Thoracic aorta (tissue), 2 donors: ENCODE measurements at regions not wholly inside any gene's neighbourhood (a gene's known extent, or its start where the extent isn't known, plus 50 kb on each side); places are given as distances from the start of the nearest gene placed in this dataset.
"Not testable (repeated sequence)": the region's sequence is repeated elsewhere in the genome, so short reads cannot be mapped to it uniquely, and the experiment has no call there.

Experiments used
- ATAC-seq: fragments of 150-250 bp; one replicate; pipeline ENCODE4 v1.8.0; 2017; ENCODE audit warnings: low read depth; ENCODE audit not compliant: insufficient number of reproducible peaks, low FRiP score
- DNase-seq: peaks from one replicate; pipeline ENCODE4 v3.0.0-alpha.2; 2020; ENCODE audit warnings: low spot score
- H3K27ac ChIP-seq, 2 donors: fragments of 200-600 bp; sonication (generic); 1 replicate in 1 of 2; 2 replicates in 1 of 2; pipeline ENCODE4 v1.5.1; 2016; ENCODE audit warnings: mild to moderate bottlenecking in 2 of 2, moderate library complexity in 2 of 2
- H3K27me3 ChIP-seq: fragments of 200-600 bp; sonication (generic); replicated peaks from 2 replicates; pipeline ENCODE4 v1.6.0; 2016; ENCODE audit warnings: mild to moderate bottlenecking; ENCODE audit not compliant: insufficient read depth
- H3K36me3 ChIP-seq: fragments of 200-600 bp; sonication (generic); one replicate; pipeline ENCODE4 v1.5.1; 2016
- H3K4me1 ChIP-seq, 2 donors: fragments of 200-600 bp; sonication (generic); 1 replicate in 1 of 2; 2 replicates in 1 of 2; pipeline versions ENCODE4 v1.5.1 to v1.6.0; 2016; ENCODE audit warnings: low read depth in 2 of 2, mild to moderate bottlenecking in 1 of 2; ENCODE audit not compliant: control insufficient read depth in 1 of 2
- H3K4me3 ChIP-seq: fragments of 200-600 bp; sonication (generic); 2 replicates; pipeline ENCODE4 v1.5.1; 2016; ENCODE audit warnings: mild to moderate bottlenecking
- H3K9me3 ChIP-seq: fragments of 200-600 bp; sonication (generic); 2 replicates; pipeline ENCODE4 v1.5.1; 2016
- TF ChIP-seq, protein P1 (sequence below): fragments of 200-600 bp; sonication (generic); IDR thresholded peaks from one replicate; pipeline ENCODE4 v1.5.1; 2019; ENCODE audit warnings: antibody characterized with exemption

GRCh38 chr4:9008407-9008806 lies 136.8 kb upstream of the HMX1 start:
- not testable (repeated sequence) for H3K27ac ChIP-seq, H3K27me3 ChIP-seq, H3K9me3 ChIP-seq, H3K36me3 ChIP-seq, H3K4me3 ChIP-seq, H3K4me1 ChIP-seq, DNase-seq, ATAC-seq

- not testable (repeated sequence) for H3K27me3 ChIP-seq, DNase-seq, H3K9me3 ChIP-seq, H3K4me1 ChIP-seq, H3K36me3 ChIP-seq, ATAC-seq, H3K27ac ChIP-seq
- H3K4me3 ChIP-seq, result peak overlapping the region; percentile 68
Observed at GRCh38 chr4:9001153-9001552, 129.5 kb upstream of the HMX1 start.

- H3K9me3 ChIP-seq, H3K27me3 ChIP-seq, DNase-seq, H3K4me1 ChIP-seq, H3K27ac ChIP-seq, H3K36me3 ChIP-seq, ATAC-seq: not testable (repeated sequence)
- TF ChIP-seq, protein P1, sequence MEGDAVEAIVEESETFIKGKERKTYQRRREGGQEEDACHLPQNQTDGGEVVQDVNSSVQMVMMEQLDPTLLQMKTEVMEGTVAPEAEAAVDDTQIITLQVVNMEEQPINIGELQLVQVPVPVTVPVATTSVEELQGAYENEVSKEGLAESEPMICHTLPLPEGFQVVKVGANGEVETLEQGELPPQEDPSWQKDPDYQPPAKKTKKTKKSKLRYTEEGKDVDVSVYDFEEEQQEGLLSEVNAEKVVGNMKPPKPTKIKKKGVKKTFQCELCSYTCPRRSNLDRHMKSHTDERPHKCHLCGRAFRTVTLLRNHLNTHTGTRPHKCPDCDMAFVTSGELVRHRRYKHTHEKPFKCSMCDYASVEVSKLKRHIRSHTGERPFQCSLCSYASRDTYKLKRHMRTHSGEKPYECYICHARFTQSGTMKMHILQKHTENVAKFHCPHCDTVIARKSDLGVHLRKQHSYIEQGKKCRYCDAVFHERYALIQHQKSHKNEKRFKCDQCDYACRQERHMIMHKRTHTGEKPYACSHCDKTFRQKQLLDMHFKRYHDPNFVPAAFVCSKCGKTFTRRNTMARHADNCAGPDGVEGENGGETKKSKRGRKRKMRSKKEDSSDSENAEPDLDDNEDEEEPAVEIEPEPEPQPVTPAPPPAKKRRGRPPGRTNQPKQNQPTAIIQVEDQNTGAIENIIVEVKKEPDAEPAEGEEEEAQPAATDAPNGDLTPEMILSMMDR, result peak; percentile 73
- peak overlapping the region; percentile 68 for H3K4me3 ChIP-seq
Observed at GRCh38 chr4:9000505-9001001, 128.9 kb upstream of the HMX1 start.

GRCh38 chr4:8992981-8993380 lies 121.3 kb upstream of the HMX1 start:
- H3K36me3 ChIP-seq, DNase-seq, H3K27ac ChIP-seq, H3K4me1 ChIP-seq, H3K9me3 ChIP-seq, H3K27me3 ChIP-seq, ATAC-seq, H3K4me3 ChIP-seq: not testable (repeated sequence)

- DNase-seq, H3K27ac ChIP-seq, H3K4me3 ChIP-seq, ATAC-seq, H3K9me3 ChIP-seq, H3K27me3 ChIP-seq, H3K36me3 ChIP-seq, H3K4me1 ChIP-seq: not testable (repeated sequence)
Observed at GRCh38 chr4:8991449-8991848, 119.8 kb upstream of the HMX1 start.

- H3K36me3 ChIP-seq, H3K4me3 ChIP-seq, ATAC-seq, H3K9me3 ChIP-seq, H3K27ac ChIP-seq, DNase-seq, H3K27me3 ChIP-seq, H3K4me1 ChIP-seq: not testable (repeated sequence)
Observed at GRCh38 chr4:8990341-8990740, 118.7 kb upstream of the HMX1 start.

- H3K4me1 ChIP-seq, H3K36me3 ChIP-seq, ATAC-seq, H3K4me3 ChIP-seq, H3K9me3 ChIP-seq, H3K27me3 ChIP-seq, H3K27ac ChIP-seq, DNase-seq: not testable (repeated sequence)
Observed at GRCh38 chr4:8985786-8986185, 114.1 kb upstream of the HMX1 start.

DNA sequence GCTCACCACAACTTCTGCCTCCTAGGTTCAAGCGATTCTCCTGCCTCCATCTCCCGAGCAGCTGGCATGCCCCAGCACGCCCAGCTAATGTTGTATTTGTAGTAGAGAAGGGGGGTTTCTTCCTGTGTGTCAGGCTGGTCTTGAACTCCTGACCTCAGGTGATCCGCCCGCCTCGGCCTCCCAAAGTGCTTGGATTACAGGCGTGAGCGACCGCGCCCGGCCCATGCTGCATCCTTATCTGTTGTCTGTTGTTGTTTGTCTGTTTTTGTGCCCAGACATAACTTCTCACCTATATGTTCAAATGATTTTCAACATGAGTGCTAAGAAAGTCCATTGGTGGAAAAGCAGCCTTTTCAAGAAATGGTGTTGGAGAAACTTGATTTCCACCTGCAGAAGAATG lies 113.0 kb upstream of the HMX1 start:
- H3K9me3 ChIP-seq, ATAC-seq, H3K4me1 ChIP-seq, H3K27me3 ChIP-seq, DNase-seq, H3K36me3 ChIP-seq, H3K4me3 ChIP-seq, H3K27ac ChIP-seq: not testable (repeated sequence)

DNA sequence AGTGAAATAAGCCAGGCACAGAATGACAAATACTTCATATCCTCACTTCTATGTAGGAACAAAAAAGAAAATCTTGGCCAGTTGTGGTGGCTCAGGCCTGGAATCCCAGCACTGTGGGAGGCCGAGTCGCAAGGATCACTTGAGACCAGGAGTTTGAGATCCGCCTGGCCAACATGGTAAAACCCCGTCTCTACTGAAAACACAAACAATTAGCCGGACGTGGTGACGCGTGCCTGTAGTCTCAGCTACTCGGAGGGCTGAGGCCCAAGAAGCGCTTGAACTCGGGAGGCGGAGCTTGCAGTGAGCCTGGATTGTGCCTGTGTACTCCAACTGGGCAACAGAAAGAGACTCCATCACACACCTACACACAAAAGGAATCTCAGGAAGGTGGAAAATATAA lies 112.3 kb upstream of the HMX1 start:
- not testable (repeated sequence) for H3K36me3 ChIP-seq, H3K9me3 ChIP-seq, H3K4me3 ChIP-seq, ATAC-seq, H3K27me3 ChIP-seq, H3K4me1 ChIP-seq, DNase-seq, H3K27ac ChIP-seq

DNA sequence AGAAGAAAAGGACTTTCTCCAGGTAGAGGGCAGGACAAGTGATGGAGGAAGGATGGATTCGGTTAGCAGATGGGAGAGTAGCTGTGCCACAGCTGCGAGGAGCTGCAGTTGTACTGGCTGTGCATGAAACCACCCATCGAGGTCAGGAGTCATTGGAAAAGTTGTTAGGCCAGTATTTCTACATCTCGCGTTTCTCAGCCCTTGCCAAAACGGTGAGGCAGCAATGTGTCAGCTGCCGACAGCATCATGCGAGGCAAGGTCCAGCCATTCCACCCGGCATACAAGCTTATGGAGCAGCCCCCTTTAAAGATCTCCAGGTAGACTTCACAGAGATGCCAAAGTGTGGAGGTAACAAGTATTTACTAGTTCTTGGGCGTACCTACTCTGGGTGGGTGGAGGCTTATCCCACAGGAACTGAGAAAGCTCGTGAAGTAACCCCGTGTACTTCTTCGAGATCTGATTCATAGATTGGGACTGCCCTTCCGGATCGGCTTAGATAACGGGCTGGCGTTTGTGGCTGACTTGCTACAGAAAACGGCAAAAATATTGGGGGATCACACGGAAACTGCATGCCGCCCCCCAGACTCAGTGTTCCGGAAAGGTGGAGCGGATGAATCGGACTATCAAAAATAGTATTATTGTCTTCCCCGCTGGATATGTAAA lies 105.0 kb upstream of the HMX1 start:
- not testable (repeated sequence) for ATAC-seq, H3K4me1 ChIP-seq

GRCh38 chr4:8972635-8973034 lies 101.0 kb upstream of the HMX1 start:
- not testable (repeated sequence) for H3K27ac ChIP-seq, H3K4me1 ChIP-seq, ATAC-seq, DNase-seq, H3K9me3 ChIP-seq, H3K36me3 ChIP-seq, H3K4me3 ChIP-seq, H3K27me3 ChIP-seq

More for the DNA sequence above, 105.0 kb upstream of the HMX1 start:
- H3K9me3 ChIP-seq, H3K36me3 ChIP-seq, DNase-seq, H3K4me3 ChIP-seq, H3K27me3 ChIP-seq, H3K27ac ChIP-seq: not testable (repeated sequence)

GRCh38 chr4:8965896-8966295 lies 94.3 kb upstream of the HMX1 start:
- not testable (repeated sequence) for H3K4me3 ChIP-seq, H3K27ac ChIP-seq, H3K27me3 ChIP-seq, H3K36me3 ChIP-seq, DNase-seq, H3K4me1 ChIP-seq, ATAC-seq, H3K9me3 ChIP-seq
